ENCODE measurements at regions not wholly inside any gene's neighbourhood (a gene's known extent, or its start where the extent isn't known, plus 50 kb on each side); places are given as distances from the start of the nearest gene placed in this dataset.
"Not testable (repeated sequence)": the region's sequence is repeated elsewhere in the genome, so short reads cannot be mapped to it uniquely, and the experiment has no call there.

DNA sequence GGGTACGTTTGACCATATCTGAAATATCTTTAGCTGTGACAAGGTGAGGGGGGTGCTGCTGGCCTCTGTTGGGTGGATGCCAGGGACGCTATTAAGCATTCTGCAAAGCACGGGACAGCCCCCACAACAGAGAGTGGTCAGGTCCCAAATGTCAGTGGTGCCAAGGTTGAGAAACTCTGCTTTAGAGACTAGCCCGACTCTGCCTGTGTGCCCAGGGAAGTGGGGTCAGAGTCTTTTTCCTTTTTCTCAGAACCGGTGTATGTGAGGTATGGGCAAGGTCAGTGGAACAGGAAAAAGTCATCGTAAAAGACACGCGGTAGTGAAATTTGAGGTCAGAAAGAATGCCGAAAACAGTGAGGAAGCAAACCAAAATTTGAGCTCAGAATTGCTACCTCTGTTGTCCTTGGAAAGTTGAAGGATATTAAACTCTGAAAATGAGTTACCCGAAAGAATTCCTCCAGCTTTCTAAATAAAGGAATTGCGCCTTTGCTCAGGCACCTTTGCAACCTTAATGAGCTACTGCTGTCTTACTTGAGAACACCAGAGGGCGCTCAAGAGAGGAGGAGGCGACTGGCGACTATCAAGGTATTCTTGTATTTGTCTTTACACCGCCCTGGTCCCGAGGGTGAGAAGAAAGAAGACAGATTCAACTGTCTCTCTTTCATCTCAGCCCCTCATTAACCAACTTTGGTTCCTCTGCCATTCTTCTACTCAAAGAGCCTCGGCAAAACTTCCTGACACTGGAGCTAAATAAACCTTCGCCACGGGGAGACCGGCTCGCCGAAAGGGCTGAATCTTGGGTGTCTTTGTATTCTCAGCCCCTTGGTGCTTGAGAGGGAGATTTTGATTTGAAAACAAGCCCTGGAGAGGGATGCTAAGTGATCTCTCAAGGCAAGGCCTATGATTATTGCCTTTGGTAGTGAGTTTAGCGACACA is 85.4 kb upstream of the OLIG2 start:
- DNase-seq, result peak in 1 of 2 experiments; percentile 31

- DNase-seq, result no peak
Observed at GRCh38 chr21:32941263-32941662, 84.5 kb upstream of the OLIG2 start.

DNA sequence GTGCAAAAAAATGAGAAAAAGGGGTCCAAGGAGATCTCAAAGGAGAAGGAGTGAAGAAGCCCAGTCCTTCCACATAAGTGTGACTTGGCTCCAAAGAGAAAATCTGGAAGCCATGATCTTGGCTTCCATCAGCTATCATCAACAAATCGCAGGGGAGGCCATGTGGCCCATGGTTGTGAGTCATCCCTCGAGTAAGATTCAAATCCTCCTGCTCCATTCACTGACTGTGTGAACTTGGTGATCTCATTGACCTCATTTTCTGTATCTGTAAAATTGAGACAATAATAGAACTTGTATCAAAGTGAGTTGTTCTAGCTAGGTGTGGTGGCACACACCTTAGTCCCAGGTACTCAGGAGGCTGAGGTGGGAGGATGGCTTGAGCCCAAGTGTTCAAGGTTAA is 79.1 kb upstream of the OLIG2 start:
- DNase-seq, result no peak

GRCh38 chr21:32947736-32948135 is 78.0 kb upstream of the OLIG2 start:
- no peak for DNase-seq

DNA sequence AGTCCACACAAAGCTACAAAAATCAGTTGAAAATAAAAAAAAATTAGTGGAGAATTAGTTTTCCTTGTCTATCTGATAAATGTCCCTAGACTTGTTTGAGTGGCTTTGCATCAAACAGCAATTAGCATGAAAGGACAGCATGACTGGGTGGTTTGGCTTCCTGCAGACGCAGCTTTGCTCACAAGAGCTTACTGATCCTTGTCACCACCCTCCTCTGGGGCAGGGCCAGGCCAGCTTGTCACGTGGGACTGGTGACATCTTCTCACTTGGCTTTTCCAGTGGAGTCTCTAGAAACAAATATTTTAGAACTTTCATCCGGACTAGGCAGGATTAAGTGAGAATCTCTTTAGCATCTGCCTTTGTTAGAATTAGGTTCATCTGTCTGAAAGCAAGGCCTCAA is 76.0 kb upstream of the OLIG2 start:
- no peak for DNase-seq

DNA sequence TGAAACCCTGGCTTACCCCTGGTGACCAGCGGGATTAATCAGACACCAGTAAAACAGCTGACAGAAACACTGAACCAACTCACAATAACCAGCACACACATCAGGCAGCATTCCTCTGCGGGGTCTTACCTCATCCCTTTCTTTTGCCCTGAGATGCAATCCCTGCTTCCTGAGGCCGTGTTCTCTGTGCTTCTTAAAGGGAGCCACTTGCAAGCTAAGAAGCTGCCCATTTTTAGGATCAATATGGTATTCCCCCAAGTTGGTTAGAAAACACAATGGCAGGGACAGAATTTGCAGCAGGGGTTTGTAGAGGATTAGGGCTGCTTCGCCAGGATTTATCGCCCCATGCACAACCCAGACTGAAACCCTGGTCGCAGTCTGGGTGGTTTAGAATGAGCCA is 74.7 kb upstream of the OLIG2 start:
- DNase-seq, result no peak

DNA sequence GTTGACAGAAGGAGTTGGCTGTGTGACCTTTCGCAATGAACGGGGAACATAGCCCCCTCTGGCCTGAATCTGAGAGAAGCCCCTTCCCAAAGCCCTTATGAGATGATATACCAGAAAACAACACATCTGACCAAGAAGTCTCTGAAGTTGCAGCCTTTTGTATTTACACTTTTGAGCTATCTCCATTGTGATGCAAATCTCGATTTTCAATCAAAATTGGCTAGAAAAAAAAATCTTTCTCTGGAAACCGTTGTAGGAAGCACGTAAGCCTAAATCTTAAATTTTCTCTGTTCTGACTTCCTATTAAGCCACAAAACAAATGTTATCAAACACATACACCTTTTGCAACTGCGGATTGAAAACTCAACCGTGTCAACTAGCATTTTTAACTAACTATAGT is 71.4 kb upstream of the OLIG2 start:
- no peak for DNase-seq

- no peak for DNase-seq
Observed at GRCh38 chr21:32955311-32956060, 70.2 kb upstream of the OLIG2 start.

- DNase-seq, result no peak
Observed at GRCh38 chr21:32956061-32956656, 69.6 kb upstream of the OLIG2 start.

DNA sequence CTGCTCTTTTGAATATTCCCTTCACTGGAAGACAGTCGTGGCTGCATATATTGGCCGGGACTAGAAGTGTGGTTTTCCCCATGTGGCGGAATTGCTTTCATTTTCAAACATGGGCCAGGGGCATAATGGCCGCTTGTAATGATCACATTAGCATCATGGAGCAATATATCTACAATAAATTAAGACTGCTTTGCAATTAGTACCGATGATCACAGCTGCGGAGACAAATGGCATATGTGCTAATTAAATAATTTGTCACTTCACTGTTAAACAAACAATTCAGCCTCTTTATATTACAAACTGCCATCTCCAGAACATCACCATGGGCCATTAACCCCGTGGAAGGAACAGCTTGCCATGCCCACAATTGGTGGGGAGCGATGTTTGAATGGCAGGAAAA is 68.2 kb upstream of the OLIG2 start:
- DNase-seq, result no peak

GRCh38 chr21:32958288-32959002 is 67.3 kb upstream of the OLIG2 start:
- DNase-seq, result no peak

- DNase-seq, result no peak
Observed at GRCh38 chr21:32962268-32962667, 63.5 kb upstream of the OLIG2 start.

GRCh38 chr21:32965129-32965680 is 60.5 kb upstream of the OLIG2 start:
- DNase-seq, result no peak

DNA sequence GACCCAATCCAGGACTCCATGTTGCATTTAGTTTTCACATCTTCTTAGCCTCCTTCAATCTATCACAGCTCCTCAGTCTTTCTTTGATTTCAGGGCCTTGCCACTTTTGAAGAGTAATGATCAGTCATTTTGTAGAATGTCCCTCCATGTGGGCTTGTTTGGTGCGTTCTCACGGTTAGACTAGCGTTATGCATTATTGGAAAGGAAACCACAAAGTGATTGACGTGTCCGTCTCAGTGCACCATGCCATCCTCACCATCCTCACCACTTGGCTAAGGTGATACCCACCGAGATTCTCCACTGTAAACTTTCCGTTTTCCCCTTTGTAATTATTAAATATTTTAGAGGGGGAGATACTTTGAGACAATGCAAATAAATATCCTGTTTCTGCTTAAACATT is 59.6 kb upstream of the OLIG2 start:
- DNase-seq, result no peak

DNA sequence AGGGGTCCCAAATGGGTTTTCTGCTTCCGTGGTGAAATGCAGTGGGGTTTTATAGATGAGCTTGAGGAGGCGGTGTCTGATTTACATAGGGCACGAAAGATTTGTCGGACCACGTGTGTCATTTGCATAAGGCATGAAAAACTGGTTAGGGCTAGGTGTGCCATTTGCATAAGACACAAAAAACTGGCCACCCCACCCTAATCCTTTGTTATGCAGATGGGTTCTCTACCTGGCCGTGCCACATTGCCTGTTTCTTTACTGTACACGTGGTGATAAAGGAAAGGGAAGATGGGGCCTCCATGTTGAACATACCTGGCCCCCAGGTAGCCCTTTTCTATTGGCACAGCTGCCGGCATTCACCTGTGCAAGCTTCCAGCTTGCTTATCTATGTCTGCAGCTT is 57.6 kb upstream of the OLIG2 start:
- not testable (repeated sequence) for DNase-seq

DNA sequence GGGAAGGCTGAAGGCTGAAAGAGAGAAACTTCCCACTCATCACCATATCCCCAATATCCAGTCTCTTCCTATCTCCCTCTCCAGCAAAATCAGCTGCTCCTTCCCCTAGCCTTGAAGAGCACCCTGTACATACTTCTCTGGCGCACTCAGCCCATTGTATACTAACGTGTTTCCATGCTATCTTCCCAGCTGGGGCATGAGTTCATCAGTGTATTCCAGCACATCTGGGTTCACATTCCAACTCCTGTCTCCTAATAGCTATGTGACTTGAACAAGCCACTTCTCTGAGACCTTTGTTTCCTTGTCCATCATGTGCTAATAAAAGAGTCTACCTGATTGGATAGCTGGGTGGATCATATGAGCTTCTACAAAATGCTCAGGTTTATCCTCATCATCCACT is 51.1 kb upstream of the OLIG2 start:
- no peak for DNase-seq

GRCh38 chr21:32975811-32976431 is 49.8 kb upstream of the OLIG2 start:
- DNase-seq, result no peak
